Keratinocyte (primary cell): ENCODE measurements at regions not wholly inside any gene's neighbourhood (a gene's known extent, or its start where the extent isn't known, plus 50 kb on each side); places are given as distances from the start of the nearest gene placed in this dataset.

Experiments
- CTCF ChIP-seq, 3 experiments: IDR thresholded peaks in 1 of 3; conservative IDR thresholded peaks in 1 of 3; optimal IDR thresholded peaks in 1 of 3; 2 replicates in 2 of 3; 3 replicates in 1 of 3; pipeline versions ENCODE3 to v1.5.1; 2011; ENCODE audit warnings: low read length in 3 of 3, mild to moderate bottlenecking in 3 of 3, moderate library complexity in 2 of 3, control low read depth in 1 of 3, inconsistent platforms in 1 of 3; ENCODE audit not compliant: insufficient read depth in 2 of 3; ENCODE audit errors: extremely low read depth in 1 of 3
- EZH2 ChIP-seq: IDR thresholded peaks from one replicate; pipeline ENCODE4 v1.6.1; 2012; ENCODE audit warnings: inconsistent platforms, mild to moderate bottlenecking, low read length, moderate library complexity

GRCh38 chr16:54359555-54359954 is 73.0 kb upstream of the IRX3 start:
- TF ChIP-seq CTCF (optimal IDR thresholded peaks at IDR 0.05 in 1 of 3, IDR thresholded peaks at IDR 0.05 in 1 of 3, conservative IDR thresholded peaks at IDR 0.05 in 1 of 3; ENCODE audit: extremely low read depth in 1 of 3, insufficient read depth in 2 of 3, low read length in 3 of 3) (no peak), EZH2 (no peak)
